GM12874 (cell line): ENCODE measurements at regions not wholly inside any gene's neighbourhood (a gene's known extent, or its start where the extent isn't known, plus 50 kb on each side); places are given as distances from the start of the nearest gene placed in this dataset.

ENCODE experiments used
- TF ChIP-seq, protein P1 (sequence below): IDR thresholded peaks from 2 replicates; pipeline ENCODE4 v1.5.1; 2011; ENCODE audit warnings: low read depth, mild to moderate bottlenecking, control low read depth, low read length, moderate library complexity; ENCODE audit not compliant: insufficient read depth

DNA sequence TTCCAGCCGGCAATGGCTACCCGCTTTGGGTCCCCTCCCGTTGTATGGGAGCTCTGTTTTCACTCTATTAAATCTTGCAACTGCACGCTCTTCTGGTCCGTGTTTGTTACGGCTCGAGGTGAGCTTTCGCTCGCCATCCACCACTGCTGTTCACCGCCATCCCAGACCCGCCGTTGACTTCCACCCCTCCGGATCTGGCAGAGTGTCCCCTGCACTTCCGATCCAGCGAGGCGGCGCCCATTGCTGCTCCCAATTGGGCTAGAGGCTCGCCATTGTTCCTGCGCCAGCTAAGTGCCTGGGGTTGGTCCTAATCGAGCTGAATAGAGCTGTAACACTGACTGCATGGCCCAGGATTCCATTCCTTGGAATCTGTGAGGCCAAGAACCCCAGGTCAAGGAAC is 359.9 kb downstream of the CTTN start:
- TF ChIP-seq, protein P1, sequence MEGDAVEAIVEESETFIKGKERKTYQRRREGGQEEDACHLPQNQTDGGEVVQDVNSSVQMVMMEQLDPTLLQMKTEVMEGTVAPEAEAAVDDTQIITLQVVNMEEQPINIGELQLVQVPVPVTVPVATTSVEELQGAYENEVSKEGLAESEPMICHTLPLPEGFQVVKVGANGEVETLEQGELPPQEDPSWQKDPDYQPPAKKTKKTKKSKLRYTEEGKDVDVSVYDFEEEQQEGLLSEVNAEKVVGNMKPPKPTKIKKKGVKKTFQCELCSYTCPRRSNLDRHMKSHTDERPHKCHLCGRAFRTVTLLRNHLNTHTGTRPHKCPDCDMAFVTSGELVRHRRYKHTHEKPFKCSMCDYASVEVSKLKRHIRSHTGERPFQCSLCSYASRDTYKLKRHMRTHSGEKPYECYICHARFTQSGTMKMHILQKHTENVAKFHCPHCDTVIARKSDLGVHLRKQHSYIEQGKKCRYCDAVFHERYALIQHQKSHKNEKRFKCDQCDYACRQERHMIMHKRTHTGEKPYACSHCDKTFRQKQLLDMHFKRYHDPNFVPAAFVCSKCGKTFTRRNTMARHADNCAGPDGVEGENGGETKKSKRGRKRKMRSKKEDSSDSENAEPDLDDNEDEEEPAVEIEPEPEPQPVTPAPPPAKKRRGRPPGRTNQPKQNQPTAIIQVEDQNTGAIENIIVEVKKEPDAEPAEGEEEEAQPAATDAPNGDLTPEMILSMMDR: no peak

DNA sequence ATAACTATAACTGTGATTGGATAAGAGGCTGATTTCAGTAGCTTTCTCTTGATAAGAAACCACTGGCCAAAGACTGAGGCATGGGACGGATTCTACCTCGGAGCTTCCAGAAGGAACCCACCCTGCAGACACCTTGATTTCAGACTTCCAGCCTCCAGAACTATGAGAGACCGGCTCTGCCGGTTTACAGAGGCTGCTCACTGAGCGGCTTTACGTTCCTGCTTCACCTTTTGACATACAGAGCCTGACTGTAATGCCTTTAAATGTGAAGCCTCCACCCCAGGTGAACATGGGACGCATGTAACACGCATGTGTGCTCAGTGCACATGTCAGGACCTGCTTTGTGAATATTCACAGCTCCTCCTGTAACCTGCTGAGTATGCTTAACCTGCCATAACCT is 361.5 kb downstream of the CTTN start:
- TF ChIP-seq, protein P1: no peak

DNA sequence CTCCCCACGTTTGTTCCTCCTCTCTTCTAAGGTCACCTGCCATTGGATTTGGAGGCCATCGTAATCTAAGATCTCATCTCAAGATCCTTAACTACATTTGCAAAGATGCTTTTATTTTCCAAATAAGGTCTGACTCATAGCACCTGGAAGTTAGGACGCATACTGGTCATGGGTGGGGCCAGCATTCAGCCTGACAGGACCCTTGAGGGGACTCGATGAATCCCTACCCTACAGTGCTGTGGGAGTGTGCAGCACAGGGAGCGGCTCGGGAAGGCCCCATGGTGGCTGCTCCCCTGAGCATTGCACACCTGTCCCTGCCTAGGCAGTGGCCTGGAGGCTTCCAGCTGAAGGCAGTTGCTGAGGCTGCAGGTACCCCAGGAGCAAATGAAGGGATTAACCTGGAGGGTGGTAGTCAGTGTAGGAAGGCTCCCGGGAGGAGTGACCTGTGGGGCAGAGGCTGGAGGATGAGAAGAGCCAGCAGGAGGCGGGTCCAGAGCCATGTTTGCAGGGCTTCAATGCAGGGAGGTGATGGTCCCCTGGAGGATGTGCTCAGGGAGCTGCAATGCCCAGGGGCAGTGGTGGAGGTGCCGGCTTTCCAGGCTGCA is 362.2 kb downstream of the CTTN start:
- TF ChIP-seq, protein P1: no peak

DNA sequence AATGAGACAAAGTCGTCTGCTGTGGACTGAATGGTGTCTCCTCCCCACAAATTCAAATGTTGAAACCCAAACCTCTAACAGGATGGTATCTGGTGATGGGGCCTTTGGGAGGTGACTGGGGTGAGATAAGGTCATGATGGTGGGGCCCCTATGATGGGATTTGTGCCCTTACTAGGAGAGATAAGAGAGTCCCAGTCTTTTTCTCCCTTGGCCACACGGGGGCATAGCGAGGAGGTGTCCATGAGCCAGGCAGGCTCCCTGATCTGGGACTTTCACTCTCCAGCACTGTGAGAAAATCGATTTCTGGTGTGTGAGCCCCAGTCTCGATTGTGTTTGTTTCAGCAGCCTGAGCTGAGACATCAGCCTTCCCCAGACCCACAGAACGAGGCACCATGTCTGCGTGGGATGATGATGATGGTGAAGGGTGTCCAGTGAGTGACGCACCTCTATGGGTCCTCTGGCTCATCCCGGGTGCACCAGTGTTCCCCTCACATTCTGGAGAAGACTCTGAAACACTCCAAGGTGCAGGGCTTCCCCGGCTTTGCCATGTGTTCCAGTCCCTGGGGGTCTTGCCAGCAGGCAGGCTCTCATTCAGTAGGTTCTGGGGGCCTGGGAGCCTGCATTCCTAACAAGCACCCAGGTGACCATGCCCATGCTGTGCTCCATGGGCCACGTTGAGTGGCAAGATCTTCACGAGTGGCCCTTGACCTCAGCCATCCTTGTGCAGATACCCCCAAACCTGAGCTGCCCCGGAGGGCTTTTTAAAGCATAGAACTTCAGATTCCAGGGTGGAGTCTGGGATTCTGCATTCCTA is 363.0 kb downstream of the CTTN start:
- TF ChIP-seq, protein P1: no peak

DNA sequence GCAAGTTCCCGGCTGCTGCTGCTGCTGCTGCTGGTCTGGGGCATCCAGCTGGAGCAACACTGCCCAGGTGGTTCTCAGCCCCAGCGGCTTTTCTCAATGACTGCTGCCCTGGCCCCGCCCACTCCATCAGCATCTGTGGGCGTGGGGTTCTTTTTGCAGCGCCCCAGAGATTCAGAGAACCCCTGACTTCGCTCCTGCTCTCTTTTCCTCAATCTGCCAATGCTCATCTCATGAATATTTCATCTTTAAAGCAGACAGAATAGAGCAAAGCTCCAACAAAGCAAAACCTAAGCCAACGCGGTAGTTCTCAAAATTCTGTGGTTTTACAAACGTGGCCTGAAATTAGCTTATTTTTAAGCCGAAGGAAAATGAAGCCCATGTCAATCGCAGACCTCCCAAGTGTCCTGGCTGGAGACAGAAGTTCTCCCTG is 363.6 kb downstream of the CTTN start:
- TF ChIP-seq, protein P1: no peak

DNA sequence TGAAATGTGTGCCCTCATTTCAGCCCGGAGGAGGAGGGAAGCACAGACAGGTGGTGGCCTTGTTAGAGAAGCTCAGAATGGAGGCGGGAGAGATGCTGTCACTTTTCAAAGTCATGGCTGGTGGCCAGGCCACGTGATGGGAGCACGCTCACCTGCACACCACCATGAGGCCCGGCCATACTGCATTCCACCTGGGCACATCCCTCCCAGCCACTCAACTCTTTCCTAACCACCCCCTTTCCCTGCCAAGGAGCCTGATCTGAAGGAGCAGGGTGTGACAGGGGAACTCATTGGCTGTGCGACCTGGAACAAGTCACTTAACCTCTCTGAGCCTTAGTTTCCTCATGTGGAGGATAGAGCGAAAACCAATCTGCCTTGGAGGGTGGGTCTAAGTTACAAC is 364.5 kb downstream of the CTTN start:
- TF ChIP-seq, protein P1: no peak

DNA sequence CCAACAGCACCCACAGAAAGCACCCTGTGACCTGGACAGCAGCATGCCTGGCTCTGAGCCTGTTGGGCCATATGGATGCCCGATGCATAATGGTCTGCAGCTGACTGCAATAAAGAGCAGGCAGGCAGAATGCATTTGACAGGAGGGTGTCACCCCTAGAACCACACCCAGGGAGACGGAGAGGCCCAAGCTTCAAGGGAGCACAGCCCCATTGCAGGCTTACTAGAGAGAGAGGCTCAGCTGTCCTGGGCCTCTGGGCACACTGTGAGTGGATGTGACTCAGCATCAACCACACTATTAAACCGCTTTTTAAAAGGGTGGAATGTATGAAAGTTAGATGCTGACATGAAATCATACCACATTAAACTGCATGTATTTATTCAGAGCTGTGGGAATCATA is 365.3 kb downstream of the CTTN start:
- TF ChIP-seq, protein P1: no peak
